Islet precursor cell (in vitro differentiated cells): ENCODE measurements at regions not wholly inside any gene's neighbourhood (a gene's known extent, or its start where the extent isn't known, plus 50 kb on each side); places are given as distances from the start of the nearest gene placed in this dataset.

Source experiments
- DNase-seq: peaks from one replicate; pipeline ENCODE4 v3.0.0-alpha.2; 2018

DNA sequence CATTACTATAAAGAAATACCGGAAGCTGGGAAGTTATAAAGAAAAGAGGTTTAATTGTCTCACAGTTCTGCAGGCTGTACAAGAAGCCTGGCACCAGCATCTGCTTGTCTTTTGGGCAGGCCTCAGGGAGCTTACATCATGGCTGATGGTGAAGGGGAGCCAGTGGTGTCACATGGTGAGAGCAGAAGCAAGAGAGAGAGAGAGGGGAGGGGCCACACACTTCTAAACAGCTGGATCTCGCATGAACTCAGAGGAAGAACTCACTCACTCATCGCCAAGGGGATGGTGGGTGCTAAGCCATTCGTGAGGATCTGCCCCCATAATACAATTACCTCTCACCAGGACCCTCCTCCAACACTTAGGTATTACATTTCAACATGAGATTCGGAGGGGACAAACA is 51.8 kb upstream of the ANKRD34C start:
- DNase-seq: no peak

DNA sequence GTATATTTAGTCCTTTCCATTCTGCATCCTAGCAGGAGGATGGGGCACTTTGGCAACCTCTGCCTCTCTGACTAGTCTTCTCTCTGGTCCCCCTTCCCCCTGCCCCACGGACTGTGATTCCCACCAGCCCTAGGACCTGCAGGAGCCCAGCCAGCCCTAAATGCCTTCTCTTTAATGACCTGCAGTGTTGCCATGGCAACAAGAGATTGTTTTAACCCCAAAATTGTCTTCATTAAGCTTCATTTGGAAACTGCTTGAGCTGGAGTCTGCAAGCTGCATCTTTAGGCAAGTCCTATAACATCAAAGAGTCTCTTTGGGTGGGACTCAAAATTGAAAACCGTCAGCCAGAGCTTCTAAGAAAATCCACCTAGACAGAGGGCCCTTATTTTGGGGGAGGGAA is 59.7 kb upstream of the ANKRD34C start:
- no peak for DNase-seq

DNA sequence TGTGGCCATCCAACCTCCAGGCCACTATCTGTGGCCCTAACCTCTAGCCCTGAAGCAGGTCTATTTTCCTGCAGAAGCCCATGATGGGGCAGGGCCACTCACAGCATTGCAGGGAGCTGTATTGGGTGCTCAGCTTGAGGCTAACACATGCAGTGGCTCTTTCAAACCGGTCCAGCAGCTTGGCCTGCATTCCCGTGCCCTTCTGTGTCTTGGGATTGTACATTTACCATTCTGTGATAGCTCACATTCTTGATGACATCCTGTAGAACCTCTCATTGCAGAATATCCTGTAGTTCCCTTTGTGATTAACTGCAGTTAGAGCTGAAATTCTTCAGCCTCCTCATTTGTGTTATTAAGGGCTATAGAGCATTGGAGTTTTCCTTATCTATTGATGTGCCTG is 60.8 kb upstream of the ANKRD34C start:
- peak; percentile 67 for DNase-seq

DNA sequence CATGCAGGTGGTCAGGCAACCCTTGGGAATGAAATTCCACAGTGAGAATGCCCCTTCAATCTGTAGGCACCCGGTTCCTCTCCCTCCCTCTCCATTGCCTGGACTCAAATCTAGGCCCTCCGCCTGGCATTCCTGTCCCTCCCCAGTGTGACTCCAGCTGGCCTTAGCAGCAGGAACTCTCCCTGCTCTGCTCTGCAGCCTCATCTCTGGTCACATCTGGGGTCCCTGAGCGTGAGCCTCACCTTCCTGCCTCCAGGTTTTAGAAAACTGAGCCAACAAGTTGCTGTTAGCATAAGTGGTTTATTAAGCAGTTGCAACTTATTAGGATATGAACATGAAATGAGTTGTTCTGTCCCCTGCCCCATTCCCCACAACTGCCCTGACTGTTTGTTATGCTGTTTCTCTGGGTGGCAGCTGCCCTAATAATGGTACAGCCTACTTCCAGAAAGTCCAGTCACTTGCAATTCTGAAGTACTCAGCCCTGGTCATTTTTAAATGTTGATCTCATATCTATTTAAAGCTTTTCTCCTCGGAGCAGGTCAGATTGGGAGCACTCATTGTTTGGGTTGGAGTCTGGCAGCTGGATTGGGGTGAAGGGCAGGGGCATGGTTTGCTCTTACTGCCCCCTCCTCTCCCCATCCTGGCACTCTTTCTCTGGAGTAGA is 63.0 kb upstream of the ANKRD34C start:
- DNase-seq: no peak

DNA sequence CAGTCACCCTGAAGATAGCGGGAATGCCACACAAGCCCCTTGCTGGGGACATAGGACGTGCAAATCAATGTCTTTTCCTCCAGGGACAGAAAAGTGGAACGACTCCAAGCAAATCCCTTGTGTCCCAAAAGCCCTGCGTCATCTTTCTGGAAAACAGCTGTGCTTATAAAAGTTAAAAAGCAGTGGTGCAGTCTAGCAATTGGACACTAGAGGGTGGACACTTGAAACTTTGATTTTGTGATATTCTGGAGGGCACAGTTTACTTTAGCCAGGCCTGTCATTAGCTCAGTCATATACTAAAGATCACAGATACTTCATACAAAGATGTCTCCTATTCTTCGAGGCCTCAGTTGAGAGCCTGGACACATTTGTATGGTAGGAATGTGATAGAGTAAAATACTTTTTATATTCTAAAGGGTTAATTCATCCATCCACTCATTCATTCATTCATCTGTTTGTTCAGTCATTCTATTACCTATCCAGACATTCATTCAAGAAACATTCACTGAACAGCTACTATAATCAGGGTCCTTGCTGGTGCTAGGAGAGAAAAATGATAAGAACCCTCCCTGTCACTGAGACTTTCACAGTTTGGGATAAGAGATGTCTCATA is 63.8 kb upstream of the ANKRD34C start:
- no peak for DNase-seq

DNA sequence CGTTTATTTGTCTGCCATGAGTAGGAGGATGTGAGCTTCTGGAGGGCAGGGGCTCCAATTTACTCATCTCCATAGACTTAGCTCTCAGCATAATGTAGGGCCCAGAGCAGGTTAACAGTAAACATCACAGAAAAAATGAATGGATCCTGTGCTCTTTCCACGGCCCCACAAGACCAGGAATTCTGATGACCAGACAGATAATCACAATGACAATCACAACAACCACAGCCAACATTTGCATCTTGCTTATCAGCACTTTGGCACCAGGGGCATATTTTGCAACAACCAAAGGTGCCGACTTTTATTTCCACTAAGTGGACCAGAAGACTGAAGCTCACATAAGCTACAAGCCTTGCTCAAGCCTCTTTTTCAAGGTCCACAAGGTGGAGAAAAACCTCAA is 68.9 kb upstream of the ANKRD34C start:
- no peak for DNase-seq

DNA sequence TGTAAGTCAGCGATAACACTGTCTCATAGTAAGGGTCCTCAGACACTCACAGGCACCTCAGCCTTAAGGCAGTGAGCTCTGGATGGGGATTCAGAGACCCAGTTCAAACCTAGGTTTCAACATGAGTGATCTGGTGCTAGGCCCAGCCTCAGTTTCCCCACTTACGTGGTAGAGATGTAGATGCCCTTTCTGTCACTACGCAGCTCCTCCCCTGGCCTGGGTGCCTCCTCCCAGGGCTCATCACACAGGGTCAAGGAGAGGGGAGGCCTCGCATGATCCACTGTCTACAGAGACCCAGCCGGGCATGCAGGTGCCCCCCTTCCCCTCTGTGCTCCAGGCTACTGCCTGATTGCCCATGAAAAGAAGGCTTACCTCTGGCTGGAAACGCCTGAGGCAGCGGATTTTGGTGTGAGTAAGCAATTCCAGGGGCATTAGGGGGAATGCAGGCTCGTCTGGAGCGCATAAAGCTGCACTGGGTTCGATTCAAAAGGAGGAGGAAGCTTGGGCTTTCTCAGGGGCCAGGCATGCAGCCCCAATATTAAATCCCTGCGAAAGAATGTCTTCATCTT is 69.8 kb upstream of the ANKRD34C start:
- peak; percentile 95 for DNase-seq

DNA sequence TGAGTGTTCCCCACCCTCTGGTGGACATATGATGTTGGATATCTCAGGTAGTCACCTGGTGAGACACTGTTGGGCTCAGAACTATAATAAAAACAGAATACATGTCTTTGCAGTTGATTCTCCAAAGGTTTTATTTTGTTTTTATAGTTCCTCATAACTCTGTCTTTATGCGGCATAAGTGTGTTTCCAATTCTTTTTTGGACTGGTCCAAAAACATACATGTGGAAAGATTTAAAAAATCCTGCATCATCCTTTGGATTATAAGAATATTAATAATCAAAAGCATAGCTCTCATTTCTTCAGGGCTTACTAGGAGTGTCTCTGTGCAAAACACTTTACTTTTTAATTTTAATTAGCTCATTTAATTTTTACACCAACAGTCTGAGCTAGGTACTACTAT is 71.0 kb upstream of the ANKRD34C start:
- DNase-seq: no peak

DNA sequence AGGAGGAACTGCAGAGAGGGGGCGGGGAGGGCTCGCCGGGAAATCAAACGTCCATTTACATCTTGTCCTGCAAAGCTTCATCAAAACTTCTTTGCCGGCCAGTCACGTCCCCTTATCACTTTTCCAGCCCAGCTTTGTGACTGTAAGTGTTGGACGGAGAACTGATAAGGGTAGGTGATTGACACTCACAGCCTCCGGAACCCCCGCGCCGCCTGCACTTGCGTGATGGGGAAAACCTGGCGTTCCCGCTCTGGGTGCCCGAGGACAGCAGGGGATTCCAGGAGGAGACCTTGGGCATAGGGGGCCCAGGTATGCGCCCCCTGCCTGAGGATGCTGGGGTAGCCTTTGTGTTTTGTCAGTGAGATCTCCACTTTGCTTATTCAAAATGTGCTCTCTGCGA is 72.8 kb upstream of the ANKRD34C start:
- no peak for DNase-seq

DNA sequence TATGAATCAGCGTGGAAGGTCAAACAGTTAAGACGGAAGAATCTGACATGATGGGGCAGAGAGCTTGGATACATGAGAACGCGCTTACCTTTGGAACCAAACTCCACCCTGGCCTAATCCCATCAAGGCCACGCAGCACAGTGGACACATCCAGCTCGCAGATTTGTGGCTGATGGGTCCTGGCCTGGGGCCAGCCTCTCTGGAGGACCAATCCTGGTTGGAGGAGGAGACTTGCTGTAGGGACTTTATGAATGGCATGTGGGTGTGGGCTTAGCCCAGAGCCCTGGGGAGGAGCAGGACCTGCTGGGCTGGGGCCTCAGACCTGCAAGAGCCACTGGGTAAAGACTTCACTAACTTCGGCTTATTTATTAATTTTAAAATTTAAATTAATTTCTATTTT is 73.4 kb upstream of the ANKRD34C start:
- DNase-seq: no peak

DNA sequence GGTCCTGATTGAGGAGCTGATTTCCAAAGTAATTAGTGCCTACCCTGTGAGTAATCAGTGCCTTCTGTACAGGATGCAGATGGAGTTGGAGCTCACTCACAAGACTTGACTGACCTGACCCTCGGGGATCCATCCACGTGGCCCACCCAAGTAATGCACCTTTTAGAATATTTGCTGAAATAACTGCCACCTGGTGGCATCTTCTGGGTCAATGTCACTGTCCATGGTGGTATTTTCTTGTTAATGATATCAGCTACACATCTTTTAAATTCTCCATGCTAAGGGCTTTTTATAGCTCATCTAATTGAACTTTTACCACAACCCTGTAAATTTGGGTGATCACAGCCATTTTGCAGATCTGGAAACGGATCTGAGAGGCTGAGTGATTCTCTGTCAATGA is 74.3 kb upstream of the ANKRD34C start:
- DNase-seq: no peak

DNA sequence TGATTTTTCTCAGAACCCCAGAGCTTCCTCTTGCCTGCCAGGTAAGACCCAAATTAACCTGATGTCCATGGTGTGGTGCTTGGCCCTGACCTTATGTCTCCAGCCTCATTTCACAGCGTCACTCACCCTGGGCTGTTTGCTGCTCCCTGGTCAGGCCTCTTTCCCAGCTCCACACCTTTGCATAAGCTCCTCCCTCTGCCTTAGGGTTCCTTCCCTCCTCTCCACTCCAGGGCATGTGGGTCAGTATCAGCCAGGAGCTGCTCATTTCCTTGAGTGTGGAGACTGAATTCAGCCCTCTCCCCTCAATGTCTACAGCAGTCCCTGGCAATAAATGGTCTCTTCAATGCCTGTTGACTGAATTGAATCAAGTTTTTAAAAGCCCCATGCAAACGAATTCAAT is 75.6 kb upstream of the ANKRD34C start:
- DNase-seq: peak; percentile 42

DNA sequence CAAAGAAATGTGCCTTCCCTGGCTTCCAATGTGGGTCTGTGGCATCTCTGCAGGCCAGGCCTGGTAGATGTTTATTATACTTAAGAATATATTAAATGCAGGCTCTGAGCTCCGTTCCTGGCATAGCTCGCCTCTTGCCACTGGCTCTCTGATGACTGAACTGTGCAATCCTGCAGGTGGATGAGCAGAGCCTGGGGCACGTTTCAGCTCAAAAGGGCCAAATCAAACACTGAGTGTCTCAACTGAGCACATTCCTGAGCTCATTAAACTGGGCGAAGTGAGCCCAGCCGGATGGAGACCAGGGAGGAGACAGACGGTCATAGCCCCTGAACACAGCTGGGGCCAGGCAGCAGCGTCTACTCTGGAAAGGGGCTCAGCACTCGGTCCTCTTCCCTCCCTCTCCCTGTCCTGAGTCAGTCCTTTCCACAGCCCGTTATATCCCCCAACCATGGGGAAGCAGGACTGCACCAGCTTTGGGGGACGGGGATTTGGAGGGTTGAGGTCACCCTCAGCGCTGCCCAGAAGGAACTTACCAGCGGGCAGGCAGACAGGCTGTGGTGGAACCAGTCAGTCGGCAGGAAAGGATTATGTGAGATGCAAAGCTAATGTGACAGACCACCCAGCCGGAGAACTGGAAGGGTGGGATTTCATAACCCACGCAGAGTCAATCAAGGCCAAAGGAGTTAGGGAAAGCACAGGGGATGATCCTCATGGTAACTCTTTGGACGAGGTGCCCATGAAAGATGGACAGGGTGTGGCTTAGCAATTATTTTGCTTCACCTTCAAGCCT is 77.4 kb upstream of the ANKRD34C start:
- DNase-seq: no peak

DNA sequence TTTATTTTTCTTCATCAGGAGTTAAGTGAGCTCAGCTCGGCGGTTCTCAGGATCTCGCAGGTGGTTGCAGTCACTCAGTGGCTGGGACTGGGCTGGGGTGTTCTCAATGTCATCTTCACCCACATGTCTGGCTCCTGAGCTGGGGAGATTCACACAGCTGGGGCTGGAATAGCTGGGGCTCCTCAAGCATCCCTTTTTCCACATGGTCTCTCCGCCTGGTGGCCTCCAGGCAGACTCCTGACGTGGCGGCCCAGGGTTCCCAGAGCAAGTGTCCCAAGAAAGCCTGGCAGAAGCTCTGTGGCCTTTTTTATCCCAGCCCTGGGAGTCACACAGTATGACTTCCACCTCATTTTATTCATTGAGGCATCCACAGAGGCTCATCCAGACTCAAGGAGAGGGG is 84.1 kb upstream of the ANKRD34C start:
- peak; percentile 24 for DNase-seq

DNA sequence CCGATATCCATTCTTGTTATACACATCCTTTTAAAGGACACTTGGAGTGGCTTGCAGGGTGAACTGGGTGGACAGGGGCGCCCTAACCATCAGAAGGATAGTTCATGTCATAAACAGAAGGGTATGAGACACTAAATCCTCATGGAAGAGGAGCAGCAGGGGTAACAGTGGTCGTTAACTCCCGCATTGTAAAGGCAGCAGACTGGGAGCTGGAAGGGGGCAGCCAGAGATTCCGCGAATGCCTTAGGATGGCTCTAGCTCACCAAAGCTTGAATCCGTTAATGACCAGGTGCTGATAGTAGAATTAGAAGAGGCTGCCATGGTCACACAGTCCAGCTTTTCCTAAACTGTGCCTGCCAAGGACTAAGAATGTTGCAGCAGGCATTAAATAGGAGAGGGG is 85.2 kb upstream of the ANKRD34C start:
- DNase-seq: peak; percentile 51

DNA sequence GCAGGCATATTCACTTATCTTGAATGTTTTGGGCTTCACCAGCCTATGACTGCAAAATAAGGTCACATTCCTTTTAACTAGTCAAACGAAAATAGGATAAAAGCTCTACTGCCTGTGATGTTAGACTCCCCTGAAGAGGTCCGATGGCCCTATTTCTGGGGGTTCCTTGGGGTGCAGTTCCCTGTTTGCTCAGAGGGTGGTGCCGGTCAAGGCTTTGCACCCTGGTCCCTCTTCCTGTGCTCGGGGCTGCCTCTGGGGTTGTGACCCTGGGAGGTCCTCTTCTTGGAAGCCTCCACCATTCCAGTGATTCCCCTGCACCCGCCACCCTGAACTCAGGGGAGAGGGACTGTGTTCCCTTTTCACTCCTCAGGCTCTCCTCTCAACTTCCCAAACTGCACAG is 86.7 kb upstream of the ANKRD34C start:
- DNase-seq: peak; percentile 25

DNA sequence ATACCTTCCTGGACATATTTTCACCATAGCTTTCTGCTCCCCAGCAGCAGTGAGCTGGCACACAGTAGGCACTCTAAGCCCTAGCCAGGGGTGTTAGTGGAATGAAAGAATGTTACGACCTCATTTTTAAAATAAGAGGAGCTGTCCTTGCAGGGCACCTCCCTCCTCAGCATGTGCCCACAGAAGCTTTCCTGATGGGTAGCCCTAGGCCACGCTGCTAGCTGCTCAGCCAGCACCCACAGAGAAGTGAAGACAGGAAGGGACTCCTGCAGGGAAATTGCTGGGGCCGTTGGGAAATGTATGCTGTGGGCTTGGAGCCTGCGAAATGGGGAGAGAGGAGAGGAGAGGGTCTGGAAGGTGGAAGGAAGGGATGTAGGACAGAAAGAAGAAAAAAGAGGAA is 87.3 kb upstream of the ANKRD34C start:
- peak; percentile 43 for DNase-seq

DNA sequence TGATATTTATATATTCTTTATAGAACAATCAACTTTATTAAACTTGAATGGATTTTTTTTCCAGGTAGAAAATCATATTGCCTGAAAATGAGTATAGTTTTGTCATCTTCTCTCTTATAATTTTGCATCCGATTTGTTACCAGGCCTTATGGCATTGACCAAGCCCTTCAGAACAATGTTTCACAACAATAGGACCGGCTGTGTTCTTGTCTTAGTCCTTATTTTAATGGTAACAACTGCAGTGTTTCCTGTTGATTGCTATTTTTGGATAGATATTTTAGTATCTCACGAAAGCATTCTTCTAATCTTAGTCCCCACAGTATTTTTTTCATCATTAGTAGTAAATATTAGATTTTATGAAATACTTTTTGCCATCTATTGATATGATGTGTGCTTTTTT is 88.1 kb upstream of the ANKRD34C start:
- no peak for DNase-seq

DNA sequence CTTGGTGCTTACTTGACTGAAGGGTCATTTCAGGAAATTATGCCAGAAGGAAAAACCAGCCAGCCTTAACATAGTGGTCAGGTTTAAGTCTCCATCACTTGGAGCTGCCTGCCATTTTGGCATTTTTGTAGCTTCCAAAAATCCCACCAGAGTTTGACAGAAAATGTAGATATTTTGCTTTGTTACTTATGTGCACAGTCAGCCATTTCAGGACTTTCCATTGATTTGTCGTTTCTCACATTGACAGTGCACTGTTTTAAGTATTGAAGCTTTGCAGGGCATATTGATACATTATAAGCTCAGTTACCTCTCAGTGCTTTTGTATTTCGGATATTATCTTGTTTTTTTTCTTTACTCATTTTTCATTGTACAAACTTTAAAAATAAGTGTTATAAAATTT is 89.0 kb upstream of the ANKRD34C start:
- no peak for DNase-seq

DNA sequence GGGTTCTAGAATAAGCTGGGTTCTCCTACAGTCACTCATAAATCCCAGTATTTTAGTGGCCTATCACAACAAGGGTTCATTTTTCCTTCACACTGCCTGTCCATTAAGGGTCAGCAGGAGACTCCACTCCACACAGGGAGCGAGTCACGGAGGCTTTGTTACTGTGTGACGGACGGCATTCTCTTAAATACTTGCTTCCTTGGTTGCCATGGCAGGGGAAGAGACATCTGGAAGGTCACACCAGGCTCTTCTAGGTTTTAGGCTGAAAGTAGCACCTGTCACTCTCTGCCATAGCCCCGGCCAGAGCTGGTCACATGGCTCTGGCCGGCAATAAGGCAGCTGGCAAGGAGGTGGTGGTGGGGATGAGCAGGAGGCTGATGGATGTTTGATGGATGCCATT is 89.4 kb upstream of the ANKRD34C start:
- DNase-seq: peak; percentile 29

DNA sequence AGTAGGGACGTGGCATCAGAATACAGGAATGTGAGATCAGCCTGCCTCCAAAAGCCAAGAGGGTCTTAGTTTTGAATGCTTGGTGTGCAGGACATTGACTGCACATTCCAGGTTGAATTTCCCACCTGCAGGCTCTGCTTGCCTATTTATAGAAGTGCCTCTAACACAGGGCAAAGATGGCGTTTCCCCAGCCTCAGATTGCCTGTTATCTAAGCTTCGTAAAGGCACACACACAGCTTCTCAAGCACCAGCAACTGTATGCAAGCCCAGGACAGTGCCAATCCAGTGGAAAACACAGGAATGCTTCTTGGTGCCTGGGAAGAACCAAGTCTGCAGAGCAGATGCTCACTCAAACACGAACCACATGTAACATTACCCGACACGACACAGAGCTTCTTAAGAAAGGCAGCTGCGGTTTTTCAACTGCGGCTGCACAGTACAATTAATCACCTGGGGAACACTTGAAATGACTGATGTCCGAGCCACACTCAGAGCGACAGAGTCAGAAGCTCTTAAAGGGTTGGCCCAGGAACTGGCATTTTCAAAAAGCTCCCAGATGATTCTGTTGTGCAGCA is 90.0 kb upstream of the ANKRD34C start:
- peak; percentile 49 for DNase-seq

DNA sequence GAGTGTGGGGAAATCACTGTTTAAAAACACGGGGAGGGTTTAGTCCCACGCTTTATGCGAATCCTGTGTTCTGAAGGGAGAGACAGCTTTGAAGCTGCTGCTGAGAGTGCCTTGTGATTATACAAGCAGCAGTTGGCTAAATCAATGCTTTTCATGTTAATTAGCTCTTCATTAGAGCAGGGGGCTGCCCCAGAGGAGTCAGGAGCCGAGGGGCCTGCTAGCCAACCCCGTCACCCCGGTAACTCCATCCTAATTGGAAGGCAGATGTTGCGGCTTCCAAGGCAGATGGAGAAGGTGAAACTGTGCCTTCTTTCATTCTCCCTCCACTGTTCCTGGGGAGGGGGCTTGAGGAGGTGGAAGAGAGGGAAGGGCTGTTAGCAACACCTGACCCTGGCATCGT is 92.4 kb upstream of the ANKRD34C start:
- no peak for DNase-seq

DNA sequence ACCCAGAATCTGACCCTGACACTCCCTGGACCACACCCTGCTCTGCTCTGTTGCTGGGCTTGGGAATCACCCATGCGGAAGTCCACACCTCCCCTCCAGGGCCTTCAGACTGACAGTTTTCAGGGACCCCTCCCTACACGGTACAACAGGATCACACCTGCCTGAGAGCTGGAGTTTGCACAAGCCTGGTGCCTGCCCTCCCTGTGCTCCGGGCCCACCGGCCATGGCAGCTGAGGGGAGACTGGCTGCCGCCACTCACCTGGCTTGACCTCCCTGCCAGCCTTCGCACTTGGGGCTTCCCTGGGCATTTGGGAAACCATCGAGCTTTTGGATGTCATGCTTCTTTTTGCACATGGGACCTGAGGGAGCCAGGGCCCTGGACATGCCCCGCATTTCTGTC is 95.9 kb upstream of the ANKRD34C start:
- DNase-seq: peak; percentile 45

DNA sequence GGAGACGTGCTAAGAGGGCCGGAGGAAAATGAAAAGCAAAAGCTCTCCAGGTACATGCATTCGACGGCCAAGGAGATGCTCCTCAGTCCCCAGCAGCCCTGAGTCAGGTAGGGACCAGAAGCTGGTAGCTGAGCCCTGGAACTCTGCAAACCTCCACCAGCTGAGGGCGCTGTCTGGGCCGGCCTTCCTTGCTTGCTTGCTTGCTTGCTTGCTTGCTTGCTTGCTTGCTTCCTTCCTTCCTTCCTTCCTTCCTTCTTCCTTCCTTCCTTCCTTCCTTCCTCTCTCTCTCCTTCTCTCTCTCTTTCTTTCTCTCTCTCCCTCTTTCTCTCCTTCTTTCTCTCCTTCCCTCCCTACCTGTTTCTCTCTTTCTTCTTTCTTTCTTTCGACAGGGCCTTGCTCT is 94.6 kb upstream of the RASGRF1 start:
- DNase-seq: peak; percentile 66
